ENCODE measurements at regions not wholly inside any gene's neighbourhood (a gene's known extent, or its start where the extent isn't known, plus 50 kb on each side); places are given as distances from the start of the nearest gene placed in this dataset.

GRCh38 chr3:145727476-145727875 is 433.5 kb downstream of the PLOD2 start:
- TF ChIP-seq POLR2AphosphoS5 (IDR thresholded peaks at IDR 0.05; ENCODE audit: low read depth, low read length), result no peak
- TF ChIP-seq SPI1 (IDR thresholded peaks at IDR 0.05; ENCODE audit: low read depth, low read length), result no peak
- TF ChIP-seq POLR2A (IDR thresholded peaks at IDR 0.05; ENCODE audit: low read depth, low read length), result no peak
- no peak for TF ChIP-seq POU2F2 (IDR thresholded peaks at IDR 0.05; ENCODE audit: low read depth, low read length)
- TF ChIP-seq TAF1 (IDR thresholded peaks at IDR 0.05; ENCODE audit: low read depth, low read length), result no peak

All from GM12891 (cell line).